Activated CD4-positive, alpha-beta memory T cell treated with anti-CD3 and anti-CD28 coated beads, Interleukin-2, amount 10 ng/mL, durations not matched to agents 7 days and 5 days (primary cell): ENCODE measurements at regions not wholly inside any gene's neighbourhood (a gene's known extent, or its start where the extent isn't known, plus 50 kb on each side); places are given as distances from the start of the nearest gene placed in this dataset.

Experiments
- CTCF ChIA-PET: fragments of 350-600 bp; sonication (Branson Sonifier 250); formaldehyde crosslinking; loops from one replicate; lab custom pipeline; 2021; ENCODE audit warnings: antibody characterized with exemption, inconsistent platforms; lab: Charles Lee
- POLR2A ChIA-PET: fragments of 350-600 bp; sonication (Branson Sonifier 250); formaldehyde crosslinking; loops from one replicate; lab custom pipeline; 2021; ENCODE audit warnings: antibody characterized with exemption; lab: Charles Lee
- DNase-seq: peaks from one replicate; pipeline ENCODE4 v3.0.0-alpha.2; 2020
- H3K27ac Mint-ChIP-seq: one replicate; pipeline ENCODE4 v1.8.0; 2021; ENCODE audit warnings: mild to moderate bottlenecking, mixed read lengths
- H3K27me3 Mint-ChIP-seq: one replicate; pipeline ENCODE4 v1.8.0; 2021; ENCODE audit warnings: mixed read lengths
- H3K36me3 Mint-ChIP-seq: one replicate; pipeline ENCODE4 v1.8.0; 2021; ENCODE audit warnings: low read depth, mixed read lengths
- H3K4me1 Mint-ChIP-seq: one replicate; pipeline ENCODE4 v1.8.0; 2021; ENCODE audit warnings: mixed read lengths
- H3K4me3 Mint-ChIP-seq: one replicate; pipeline ENCODE4 v1.8.0; 2021; ENCODE audit warnings: mild to moderate bottlenecking, mixed read lengths
- H3K9me3 Mint-ChIP-seq: one replicate; pipeline ENCODE4 v1.8.0; 2021; ENCODE audit warnings: mixed read lengths

DNA sequence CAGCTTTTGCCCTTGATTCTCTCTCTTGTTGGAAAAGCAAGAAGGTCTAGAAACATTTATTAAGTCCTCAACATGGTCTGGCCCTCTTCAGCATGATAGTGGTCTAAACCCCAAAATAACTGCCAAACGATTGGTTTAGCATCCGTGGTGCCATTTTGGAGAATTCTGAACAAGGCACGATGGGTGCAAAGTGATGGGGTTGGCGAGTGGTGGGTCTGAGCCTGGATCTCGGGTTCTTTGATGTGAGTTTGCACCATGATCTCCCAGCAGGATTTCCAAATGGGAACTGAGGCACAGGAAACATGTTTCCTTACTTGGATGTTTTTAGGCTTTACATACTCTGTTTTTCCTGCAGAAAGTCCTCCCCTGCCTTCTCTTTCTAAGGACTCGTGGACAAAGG, 240.3 kb downstream of the MYCN start:
- H3K27me3 Mint-ChIP-seq, result no peaks in the 10 kb centered on the region
- no peak overlapping the region for H3K27ac Mint-ChIP-seq
- no peaks in the 10 kb centered on the region for H3K4me1 Mint-ChIP-seq
- POLR2A ChIA-PET, result no interaction called here
- DNase-seq, result no peak
- no peaks in the 10 kb centered on the region for H3K9me3 Mint-ChIP-seq
- H3K4me3 Mint-ChIP-seq, result no peak overlapping the region
- no peaks in the 10 kb centered on the region for H3K36me3 Mint-ChIP-seq
- CTCF ChIA-PET, result no interaction called here

DNA sequence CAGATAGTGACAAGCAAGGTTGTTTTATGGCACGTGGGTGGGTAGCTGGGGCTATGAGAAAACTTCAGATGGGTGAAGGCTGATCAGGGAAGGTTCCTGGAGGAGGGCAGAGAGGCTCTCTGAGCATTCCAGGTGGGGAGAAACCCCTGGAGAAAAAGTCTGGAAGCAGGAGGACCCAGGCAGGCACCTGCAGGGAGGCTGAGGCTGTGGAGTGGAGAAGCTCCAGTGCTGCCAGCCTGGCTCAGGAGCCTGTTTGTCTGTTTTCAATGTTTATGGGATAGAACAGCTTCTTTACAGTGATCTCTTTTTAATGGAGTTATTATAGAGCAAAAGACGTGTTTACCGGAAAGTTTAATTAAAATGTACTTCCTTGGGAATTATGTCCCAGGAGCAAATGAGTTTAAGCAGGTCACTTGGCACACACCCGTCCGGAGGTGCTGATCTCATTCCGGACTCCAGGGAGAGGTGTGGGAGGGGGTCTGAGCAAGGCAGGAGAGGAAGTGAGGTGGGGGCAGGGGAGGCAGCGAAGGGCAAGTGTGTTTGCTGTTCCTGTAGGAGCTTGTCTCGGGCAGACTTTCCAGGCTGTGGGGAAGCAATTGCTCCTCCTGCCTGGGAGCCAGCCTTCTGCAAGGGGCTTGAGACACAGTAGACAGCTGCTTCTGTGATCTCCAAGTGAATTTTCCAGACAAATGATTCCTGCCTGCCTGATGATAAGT, 239.5 kb downstream of the MYCN start:
- ChIA-PET CTCF (no interaction called here), POLR2A (no interaction called here)
- Mint-ChIP-seq H3K4me3 (no peak overlapping the region), H3K9me3 (no peaks in the 10 kb centered on the region), H3K27me3 (no peaks in the 10 kb centered on the region), H3K27ac (no peak overlapping the region), H3K4me1 (no peaks in the 10 kb centered on the region), H3K36me3 (no peaks in the 10 kb centered on the region)
- DNase-seq, result no peak

DNA sequence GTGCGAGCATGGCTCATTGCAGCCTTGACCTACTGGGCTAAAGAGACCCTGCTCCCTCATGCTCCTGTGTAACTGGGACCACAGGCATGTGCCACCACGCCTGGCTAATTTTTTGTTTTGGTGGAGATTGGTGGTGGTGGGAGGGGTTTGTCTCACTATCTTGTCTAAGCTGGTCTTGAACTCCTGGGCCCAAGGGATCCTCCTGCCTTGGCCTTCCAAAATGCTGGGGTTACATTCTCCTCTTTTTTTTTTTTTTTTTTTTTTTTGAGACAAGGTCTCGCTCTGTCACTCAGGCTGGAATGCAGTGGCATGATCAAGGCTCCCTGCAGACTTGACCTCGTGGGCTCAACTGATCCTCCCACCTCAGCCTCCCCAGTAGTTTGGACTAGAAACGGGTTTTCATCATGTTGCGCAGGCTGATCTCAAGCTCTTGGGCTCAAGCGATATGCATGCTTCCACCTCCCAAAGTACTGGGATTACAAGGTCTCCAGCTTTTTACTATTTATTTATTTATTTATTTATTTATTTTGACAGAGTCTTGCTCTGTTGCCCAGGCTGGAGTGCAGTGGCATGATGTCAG, 238.3 kb downstream of the MYCN start:
- Mint-ChIP-seq H3K36me3 (no peaks in the 10 kb centered on the region), H3K4me1 (no peaks in the 10 kb centered on the region), H3K27me3 (no peaks in the 10 kb centered on the region), H3K27ac (no peak overlapping the region), H3K4me3 (no peak overlapping the region), H3K9me3 (no peaks in the 10 kb centered on the region)
- DNase-seq, result no peak
- ChIA-PET POLR2A (no interaction called here), CTCF (interaction anchor here (0.7 kb wide), 1 partner anchor 733 kb away, joined by 3 read pairs; no protein-coding TSS in a partner anchor)

DNA sequence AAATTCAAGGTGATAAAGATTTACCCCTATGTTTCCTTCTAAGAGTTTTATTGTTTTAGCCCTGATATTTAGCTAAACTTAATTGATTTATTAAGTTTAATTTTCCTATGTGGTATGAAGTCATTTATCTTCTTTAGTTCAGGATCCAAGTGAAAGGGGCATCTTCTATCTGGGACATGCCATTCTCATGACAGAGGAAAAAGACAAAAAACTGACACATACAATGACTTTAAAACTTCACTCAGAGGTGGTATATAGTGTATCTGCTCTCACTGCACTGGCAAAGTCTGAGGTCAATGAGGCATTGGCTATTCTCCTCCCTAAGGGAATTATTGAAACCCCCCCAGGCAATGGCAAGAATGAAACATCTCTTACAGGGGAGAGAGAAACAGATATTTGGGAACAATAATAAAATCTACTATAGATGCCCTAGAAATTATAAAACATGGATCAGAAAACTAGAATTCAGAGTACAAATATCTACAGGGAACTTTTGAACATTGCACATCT, 237.4 kb downstream of the MYCN start:
- Mint-ChIP-seq H3K36me3 (no peaks in the 10 kb centered on the region), H3K27me3 (no peaks in the 10 kb centered on the region), H3K4me1 (no peaks in the 10 kb centered on the region), H3K27ac (no peak overlapping the region), H3K9me3 (no peaks in the 10 kb centered on the region), H3K4me3 (no peak overlapping the region)
- ChIA-PET POLR2A (no interaction called here), CTCF (interaction anchor here (0.7 kb wide), 1 partner anchor 734 kb away, joined by 3 read pairs; no protein-coding TSS in a partner anchor)
- DNase-seq, result no peak

DNA sequence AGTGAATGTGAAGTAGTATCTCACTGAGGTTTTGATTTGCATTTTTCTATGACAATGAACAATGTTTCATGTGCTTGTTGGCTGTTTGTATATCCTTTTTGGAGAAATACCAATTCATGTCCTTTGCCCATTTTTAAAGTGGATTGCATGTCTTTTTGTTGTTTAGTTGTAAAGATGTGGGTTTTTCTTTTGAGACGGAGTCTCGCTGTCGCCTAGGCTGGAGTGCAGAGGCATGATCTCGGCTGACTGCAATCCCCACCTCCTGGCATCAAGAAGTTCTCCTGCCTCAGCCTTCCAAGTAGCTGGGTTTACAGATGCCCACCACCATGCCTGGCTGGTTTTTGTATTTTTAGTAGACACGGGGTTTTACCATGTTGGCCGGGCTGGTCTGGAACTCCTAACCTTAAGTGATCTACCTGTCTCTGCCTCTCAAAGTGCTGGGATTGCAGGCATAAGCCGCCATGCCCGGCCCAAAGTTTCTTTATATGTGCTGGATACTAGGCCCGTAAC, 236.7 kb downstream of the MYCN start:
- no peak for DNase-seq
- Mint-ChIP-seq H3K27ac (no peak overlapping the region), H3K27me3 (no peaks in the 10 kb centered on the region), H3K4me1 (no peaks in the 10 kb centered on the region), H3K36me3 (no peaks in the 10 kb centered on the region), H3K4me3 (no peak overlapping the region), H3K9me3 (no peaks in the 10 kb centered on the region)
- ChIA-PET CTCF (no interaction called here), POLR2A (no interaction called here)

DNA sequence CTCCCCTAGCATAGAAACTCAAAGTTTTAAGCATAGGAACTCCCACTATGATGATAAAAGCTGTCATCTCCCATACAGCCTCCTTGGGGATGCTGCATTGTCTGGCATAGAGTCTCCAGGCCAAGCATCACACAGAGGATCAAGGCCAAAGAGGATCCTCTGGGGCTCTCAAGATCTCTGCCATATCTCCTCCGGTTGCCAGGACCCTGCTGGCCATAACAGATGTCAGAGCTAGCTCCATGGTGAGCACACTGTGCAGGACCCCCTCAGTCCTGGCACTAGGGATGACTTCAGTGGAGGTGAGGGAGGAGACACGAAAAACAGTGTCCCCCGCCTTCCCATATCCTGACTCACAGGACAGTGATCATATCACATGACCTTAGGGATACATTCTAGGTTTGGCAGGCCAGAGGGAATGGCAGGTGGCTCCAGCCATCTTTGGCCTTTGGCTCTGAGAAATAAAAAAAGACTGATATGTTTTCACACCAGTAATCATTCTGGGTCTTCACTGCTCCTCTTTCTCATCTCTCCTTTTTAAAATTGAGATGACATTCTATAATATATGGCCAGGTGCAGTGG, 235.0 kb downstream of the MYCN start:
- Mint-ChIP-seq H3K27ac (no peak overlapping the region), H3K9me3 (no peaks in the 10 kb centered on the region), H3K27me3 (no peaks in the 10 kb centered on the region), H3K36me3 (no peaks in the 10 kb centered on the region), H3K4me3 (no peak overlapping the region), H3K4me1 (no peaks in the 10 kb centered on the region)
- POLR2A ChIA-PET, result no interaction called here
- CTCF ChIA-PET, result no interaction called here
- DNase-seq, result no peak

DNA sequence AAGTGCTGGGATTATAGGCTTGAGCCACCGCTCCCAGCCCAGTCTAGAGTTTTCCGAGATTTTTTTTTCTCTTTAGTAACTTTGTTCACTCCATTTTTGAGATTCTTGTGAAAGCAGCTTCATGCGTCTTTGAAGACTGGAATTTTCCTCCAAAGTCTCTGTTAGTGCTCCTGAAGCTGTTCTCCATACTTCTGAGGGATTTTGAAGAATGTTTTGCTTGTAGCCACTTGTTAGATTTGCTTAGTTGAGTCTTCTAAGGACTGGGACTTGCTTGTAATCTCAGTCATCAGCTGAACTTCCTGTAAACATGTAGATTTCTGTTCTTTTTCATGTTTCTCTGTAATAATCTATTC, 234.3 kb downstream of the MYCN start:
- H3K9me3 Mint-ChIP-seq, result no peaks in the 10 kb centered on the region
- no peak overlapping the region for H3K27ac Mint-ChIP-seq
- DNase-seq, result no peak
- no peaks in the 10 kb centered on the region for H3K36me3 Mint-ChIP-seq
- no peaks in the 10 kb centered on the region for H3K4me1 Mint-ChIP-seq
- H3K4me3 Mint-ChIP-seq, result no peak overlapping the region
- H3K27me3 Mint-ChIP-seq, result no peaks in the 10 kb centered on the region
- CTCF ChIA-PET, result no interaction called here
- POLR2A ChIA-PET, result no interaction called here

DNA sequence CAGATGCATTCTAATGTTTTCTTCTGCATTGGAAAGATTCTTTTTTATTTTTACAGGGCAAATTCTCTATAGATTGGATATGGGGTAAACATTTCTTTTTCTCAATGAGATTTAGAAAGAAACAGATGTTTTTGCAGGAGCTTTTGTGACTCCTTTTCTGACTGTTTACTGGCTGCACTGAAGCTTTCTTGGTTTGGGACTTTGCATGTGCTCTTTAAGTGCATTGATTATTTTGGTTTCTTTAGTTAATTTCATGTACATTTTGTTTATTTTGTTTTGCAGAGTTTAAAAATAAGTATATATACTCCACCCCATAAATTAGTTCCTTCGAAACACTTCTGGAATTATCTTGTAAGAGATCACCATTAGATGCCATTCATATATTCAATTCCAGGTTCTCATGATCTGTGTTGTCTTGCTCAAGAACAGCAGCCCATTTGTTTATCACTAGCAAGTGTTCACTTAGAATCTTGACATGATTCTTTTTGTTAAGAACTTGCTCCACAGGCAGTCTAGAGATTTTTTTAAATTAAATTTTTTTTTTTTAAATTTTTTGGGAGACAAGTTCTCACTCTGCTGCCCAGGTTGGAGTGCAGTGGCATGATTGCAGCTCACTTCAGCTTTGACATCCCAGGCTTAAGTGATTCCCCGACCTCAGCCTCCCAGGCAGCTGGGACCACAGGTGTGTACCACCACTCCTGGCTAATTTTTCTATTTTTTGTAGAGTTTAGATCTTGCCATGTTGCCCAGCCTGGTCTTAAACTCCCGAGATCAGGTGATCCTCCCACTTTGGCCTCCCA, 233.7 kb downstream of the MYCN start:
- Mint-ChIP-seq H3K4me3 (no peak overlapping the region), H3K9me3 (no peaks in the 10 kb centered on the region), H3K27ac (no peak overlapping the region), H3K27me3 (no peaks in the 10 kb centered on the region), H3K4me1 (no peaks in the 10 kb centered on the region), H3K36me3 (no peaks in the 10 kb centered on the region)
- ChIA-PET CTCF (no interaction called here), POLR2A (no interaction called here)
- no peak for DNase-seq

DNA sequence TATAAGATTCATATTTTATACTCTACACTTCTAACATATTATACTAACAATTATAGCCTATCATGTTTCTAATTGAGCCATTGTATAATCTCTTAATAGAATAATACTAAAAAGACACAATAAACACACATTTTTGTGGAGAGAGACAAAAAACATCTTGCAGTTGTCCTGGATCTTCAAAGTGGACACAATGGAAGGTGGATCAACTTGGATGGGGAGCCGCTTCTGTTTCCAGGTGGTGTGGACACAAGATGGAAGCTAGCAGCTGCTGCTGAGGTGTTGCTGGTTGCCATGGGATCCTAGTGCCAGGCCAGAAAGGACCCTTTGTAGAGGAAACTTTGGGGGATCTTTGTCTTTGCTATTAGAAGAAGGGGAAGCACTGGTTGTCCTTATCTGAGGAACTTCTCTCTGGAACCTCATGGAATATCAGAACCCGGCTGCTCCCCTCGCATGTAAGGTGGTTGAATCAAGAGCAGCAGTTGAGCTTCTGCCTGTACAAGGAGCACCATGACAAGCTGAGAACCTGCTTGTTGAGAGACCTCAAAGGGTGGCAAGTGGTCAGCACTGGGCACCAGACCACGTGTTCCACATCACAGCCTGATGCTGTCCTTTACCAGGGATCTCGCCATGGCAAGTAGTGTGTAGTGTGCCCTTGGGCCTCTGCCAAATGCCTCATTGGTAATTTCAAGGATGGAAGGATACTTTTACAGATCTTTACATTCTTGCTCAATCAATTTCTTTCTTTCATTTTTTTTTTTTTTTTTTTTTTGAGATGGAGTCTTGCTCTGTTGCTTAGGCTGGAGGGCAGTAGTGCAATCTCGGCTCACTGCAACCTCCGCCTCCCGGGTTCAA, 232.2 kb downstream of the MYCN start:
- H3K36me3 Mint-ChIP-seq, result no peaks in the 10 kb centered on the region
- H3K4me3 Mint-ChIP-seq, result no peak overlapping the region
- no peaks in the 10 kb centered on the region for H3K4me1 Mint-ChIP-seq
- H3K27me3 Mint-ChIP-seq, result no peaks in the 10 kb centered on the region
- DNase-seq, result no peak
- no peak overlapping the region for H3K27ac Mint-ChIP-seq
- ChIA-PET POLR2A (no interaction called here), CTCF (no interaction called here)
- H3K9me3 Mint-ChIP-seq, result no peaks in the 10 kb centered on the region

DNA sequence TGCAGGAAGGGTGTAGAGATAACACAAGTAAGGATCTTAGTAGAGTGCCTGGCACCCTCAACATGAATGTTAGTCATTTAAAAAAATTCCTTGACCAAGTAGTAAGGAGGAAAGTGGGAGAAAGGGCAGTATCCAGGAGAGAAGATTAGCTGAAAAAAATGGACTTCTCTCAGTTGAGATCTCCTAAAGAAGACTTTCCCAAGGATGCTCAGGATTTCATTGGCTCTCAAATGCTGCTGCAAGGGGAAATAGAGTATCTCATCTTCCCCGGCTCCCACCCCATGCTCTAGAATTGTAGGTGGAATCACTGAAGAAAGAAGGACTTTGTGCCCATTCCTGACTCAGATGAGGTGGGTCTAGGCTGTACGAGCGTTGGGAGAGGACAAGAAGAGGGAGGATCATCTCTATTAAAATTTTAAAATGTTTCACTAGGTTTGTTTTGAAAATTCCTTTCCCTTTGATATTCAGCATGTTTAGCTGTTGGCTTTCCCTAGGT, 231.1 kb downstream of the MYCN start:
- H3K9me3 Mint-ChIP-seq, result no peaks in the 10 kb centered on the region
- no peak overlapping the region for H3K27ac Mint-ChIP-seq
- no peak for DNase-seq
- ChIA-PET POLR2A (no interaction called here), CTCF (no interaction called here)
- no peak overlapping the region for H3K4me3 Mint-ChIP-seq
- H3K4me1 Mint-ChIP-seq, result no peaks in the 10 kb centered on the region
- no peaks in the 10 kb centered on the region for H3K36me3 Mint-ChIP-seq
- no peaks in the 10 kb centered on the region for H3K27me3 Mint-ChIP-seq

DNA sequence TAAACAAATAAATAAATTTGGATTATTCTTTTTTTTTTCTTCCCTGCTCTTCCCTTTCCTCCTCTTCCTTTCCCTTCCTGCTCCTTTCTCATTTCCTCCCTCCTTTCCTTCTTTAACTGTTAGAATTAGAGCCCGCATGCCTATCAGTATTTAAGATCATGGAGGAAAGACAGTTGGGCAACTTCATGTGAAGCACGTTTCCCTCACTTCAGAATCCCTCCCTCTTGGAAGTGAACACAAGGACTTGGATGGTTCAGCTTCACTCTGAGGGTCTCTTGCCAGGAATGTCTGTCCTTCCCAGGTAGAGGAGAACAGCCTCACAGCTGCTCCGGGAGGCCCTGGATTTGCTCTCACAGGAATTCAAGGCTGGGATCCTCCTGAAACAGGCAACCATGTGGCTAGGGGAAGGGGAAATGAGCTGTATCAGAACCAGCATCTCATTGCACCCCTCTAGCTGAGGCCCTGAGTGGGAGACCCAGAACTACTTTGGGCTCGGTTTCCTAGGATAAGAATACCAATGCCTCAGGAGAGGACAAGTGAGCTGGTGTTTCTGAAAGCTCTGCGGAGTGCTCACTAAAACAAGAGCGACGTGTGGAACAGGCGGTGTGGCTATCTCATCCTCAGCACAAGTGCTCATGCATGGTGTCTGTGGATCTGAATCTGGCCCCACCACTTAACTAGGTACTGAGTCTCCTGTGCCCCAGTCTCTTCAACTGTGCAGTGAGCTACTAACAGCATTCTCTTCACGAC, 230.5 kb downstream of the MYCN start:
- H3K27me3 Mint-ChIP-seq, result no peaks in the 10 kb centered on the region
- ChIA-PET POLR2A (no interaction called here), CTCF (no interaction called here)
- no peaks in the 10 kb centered on the region for H3K9me3 Mint-ChIP-seq
- no peak overlapping the region for H3K4me3 Mint-ChIP-seq
- H3K36me3 Mint-ChIP-seq, result no peaks in the 10 kb centered on the region
- no peak overlapping the region for H3K27ac Mint-ChIP-seq
- no peaks in the 10 kb centered on the region for H3K4me1 Mint-ChIP-seq
- DNase-seq, result no peak

DNA sequence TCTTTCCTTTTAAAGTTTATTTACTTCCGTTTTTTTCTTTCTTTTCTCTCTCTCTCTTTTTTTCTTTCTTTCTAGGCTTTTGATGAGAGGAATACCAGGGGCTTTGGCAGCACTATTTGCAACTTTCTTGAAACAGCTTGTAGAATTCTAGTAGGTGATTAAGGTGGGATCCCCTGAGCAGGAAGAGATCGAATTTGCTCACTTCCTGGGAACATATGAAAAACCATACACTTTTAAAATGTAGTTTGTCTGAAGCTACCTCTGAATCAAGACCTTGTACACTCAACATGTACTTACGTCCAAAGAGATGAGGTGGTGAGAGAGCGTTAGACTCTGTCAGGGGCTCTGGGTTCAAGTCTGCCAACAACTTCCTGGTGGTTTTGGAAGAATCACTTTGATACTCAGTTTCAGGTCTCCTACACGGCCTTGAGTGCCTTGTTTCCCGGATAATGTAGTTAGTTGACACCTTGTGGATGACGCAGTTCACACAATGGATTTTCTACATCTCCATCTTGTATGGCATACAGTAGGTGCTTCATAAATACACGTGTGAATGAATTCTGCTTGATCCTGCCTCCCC, 229.1 kb downstream of the MYCN start:
- no peak for DNase-seq
- ChIA-PET CTCF (no interaction called here), POLR2A (no interaction called here)
- no peaks in the 10 kb centered on the region for H3K9me3 Mint-ChIP-seq
- H3K36me3 Mint-ChIP-seq, result no peaks in the 10 kb centered on the region
- H3K4me3 Mint-ChIP-seq, result no peak overlapping the region
- H3K27me3 Mint-ChIP-seq, result no peaks in the 10 kb centered on the region
- no peaks in the 10 kb centered on the region for H3K4me1 Mint-ChIP-seq
- no peak overlapping the region for H3K27ac Mint-ChIP-seq
